HG03095 (cell line): ENCODE measurements at regions not wholly inside any gene's neighbourhood (a gene's known extent, or its start where the extent isn't known, plus 50 kb on each side); places are given as distances from the start of the nearest gene placed in this dataset.
A peak's percentile ranks its signal among the peaks of the same experiment; 100 is the strongest.
"Not testable (repeated sequence)": the region's sequence is repeated elsewhere in the genome, so short reads cannot be mapped to it uniquely, and the experiment has no call there.

Experiments
- ATAC-seq: cut with Tn5 transposase; IDR thresholded peaks from one replicate; pipeline ENCODE4 v1.9.1; 2021; ENCODE audit warnings: moderate library complexity; ENCODE audit not compliant: unreplicated experiment

DNA sequence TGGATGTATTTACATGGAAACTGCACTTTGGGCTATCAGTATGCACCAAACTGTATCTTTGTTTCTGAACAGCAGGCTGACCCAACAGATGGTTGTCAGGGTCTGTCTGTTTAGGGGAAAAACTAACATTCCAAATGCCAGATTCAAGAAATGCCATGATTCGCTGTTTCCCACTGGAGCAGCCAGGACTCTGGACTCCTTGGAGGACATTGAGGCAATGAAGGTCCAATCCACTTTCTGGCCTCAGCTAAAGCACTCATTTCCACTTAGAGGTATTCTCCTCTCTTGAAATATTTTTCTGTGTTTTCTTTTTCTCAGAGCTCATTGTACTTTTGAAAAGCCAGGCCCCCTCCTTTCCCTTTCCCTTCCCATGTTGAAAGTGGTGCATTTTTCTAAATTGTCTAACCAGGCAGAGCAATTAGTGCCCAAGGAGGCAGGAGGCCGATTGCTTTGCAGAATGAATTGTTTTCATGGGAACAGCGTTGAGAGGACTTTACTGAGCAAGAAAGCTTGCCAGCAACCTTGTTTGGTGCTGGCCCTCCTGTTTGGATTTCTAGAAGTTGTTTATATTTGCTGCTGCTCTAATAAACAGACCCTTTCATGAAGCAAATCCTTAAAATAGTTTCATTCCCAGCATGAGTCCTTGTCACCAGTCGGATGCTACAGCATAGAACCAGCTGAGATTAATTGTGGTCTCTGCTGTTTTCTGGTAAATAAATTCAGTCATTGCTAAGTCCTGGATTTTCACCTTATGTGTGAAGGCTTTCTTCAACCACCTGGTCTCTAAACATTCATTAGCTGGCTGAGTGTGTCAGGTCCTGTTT, 132.8 kb upstream of the TAF11L2 start:
- no peak for ATAC-seq

DNA sequence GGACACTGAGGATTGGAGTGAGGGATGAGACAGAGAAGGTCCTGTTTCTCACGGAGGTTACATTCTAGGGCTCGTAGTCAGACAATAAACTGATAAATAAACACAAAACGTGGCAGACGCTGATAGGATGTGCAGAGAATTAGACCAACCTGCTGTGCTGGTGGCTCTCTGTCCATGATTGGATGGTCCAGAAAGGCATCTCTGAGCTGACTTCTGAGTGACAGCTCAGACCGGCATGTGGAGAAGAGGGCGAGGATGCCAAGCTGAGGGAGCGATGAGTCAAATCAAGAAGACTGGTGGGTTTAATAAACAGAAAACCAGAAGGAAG, 132.3 kb upstream of the TAF11L2 start:
- no peak for ATAC-seq

GRCh38 chr5:17367256-17367840, 130.7 kb upstream of the TAF11L2 start:
- ATAC-seq = no peak

DNA sequence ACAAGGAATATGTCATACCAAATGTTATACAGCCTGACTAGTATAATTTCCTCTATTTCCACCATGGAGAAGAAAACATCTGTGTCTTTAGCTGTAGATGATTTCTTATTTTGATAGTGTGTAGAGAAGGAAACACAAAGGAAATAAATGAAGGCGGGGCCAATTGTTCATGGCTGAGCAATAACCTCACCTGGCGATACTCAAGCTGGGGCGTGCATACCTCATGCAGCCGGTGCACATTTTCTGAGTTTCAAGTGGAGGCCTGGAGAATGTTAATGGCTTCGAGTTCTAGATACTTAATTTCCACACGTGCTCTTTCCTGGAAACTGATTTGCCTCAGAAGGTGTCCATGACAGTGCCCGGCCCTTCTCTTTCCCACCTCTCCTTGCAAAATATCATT, 127.4 kb upstream of the TAF11L2 start:
- ATAC-seq = no peak

DNA sequence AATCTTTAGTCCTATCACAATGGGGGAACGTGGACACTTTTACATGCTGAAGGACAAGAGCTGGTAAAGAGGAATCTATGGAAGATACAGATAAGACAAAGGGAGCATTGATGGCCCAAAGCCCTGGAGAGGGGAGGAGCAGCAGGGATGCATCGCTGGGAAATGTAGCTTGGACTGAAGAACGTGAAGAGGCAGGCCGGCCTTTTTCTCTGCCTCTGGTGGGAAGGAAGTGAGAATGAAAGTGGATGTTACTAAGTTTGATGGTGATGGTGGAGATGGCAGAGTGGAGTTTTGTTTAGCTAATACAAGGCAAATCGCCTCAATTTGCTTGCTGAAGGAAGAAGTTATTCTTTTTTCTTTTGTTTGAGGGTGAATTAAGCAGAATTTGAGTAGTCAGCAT, 124.6 kb upstream of the TAF11L2 start:
- no peak for ATAC-seq

GRCh38 chr5:17373814-17374556, 124.0 kb upstream of the TAF11L2 start:
- ATAC-seq = no peak

DNA sequence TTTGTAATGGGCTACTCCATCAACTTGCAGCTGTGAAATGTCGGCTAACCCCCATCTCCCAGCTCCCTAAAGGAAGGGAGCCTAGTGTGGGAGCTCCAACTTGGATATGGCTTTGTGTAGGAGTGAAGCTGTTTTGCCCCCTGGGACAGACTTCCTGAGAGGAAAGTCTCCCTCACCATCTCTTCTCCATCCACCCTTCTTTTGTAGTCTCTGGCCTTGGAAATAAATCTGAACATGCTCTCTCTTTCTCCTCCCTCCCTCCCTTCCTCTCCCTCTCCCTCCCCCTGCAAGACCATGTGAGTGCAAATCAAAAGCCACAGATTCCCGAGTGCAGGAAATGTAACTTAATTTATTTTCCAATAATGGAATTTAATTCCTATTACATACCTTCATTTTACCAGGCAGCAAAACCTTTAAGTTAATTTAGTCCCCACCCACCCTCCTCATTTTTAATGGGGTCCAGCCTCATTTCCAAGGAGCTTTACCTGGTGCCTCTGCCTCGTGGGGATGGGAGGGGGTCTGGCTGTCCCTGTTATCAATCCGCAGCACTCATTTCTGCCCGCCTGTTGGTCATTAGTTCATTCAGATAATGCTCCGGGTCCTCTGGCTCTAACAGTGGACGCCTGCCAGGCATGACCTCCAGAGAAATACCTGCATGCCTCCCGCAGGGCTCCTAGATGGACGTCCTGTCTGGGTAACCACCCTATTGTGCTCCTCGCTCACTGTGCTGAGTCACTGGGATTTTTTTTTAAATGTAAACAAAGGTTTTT, 122.9 kb upstream of the TAF11L2 start:
- ATAC-seq = no peak

DNA sequence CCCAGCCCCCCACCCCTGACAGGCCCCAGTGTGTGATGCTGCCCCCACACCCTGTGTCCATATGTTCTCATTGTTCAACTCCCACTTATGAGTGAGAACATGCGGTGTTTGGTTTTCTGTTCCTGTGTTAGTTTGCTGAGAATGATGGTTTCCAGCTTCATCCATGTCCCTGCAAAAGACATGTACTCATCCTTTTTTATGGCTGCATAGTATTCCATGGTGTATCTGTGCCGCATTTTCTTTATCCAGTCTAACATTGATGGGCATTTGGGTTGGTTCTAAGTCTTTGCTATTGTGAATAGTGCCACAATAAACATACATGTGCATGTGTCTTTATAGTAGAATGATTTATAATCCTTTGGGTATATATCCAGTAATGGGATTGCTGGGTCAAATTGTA, 122.1 kb upstream of the TAF11L2 start:
- not testable (repeated sequence) for ATAC-seq

DNA sequence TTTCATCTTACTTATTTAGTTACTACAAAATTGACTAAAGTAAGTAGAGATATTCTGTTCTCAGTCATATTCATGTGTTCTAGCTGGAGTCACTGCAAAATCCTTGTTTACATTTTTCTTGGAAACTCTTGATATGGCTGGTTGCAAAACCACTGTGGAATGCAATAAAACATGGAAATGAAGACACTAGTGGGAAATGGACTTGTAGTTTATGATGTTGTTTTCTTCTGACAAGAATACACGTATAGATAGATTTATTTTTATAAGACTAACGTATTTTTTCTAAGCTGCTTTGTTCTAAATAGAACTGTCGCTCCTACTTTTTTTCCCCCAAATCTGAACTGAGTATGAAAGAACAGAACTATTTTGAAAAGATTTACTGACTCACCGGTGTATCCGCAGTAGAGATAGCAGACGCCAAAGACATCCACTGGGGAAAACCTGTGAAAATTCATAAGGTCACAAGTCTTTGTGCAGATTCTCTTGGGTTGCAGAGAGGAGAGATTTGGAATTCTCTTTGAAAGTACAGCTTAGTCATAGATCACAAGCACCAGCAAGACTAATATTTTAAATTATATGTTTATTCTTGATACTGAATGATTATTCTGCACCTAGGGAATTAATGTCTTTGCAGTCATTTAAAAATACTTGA, 119.6 kb upstream of the TAF11L2 start:
- ATAC-seq = no peak

DNA sequence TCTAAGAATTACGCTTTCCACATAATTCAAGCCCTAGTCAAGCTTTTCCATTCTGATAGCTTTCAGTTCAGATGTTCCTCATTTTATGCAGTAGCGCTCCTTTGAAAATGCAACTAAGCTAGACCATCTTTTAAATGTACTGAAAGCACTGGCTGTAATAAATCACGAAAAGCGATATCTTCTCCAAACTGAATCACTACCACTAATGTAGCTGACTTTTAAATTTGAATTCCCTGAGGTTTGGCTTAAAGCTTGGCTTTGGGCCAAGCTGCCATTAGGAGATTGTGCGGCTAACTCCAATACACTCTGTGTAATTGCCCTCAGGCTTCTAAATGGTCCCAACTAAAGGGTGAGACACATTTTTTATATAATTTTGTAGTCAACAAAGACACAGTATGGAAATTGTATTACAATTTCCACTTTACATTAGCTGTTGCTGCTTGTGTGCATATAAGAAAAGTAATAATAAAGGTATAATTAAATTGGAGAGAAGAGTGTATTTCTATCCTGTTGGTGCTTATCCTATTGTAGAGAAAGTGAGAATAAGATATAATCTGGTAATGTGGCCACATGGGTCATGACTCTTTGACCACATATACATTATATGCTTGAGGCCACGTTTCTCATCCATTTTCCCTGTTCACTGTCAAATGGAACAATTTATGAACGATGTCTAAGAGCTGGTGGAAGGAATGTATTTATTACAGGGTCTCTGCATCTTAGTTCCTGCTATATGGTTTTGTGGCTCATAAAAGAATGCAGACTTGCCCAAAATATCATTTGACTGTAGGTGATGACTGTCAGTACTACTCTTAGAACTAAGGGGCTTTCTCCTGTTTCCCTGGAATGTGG, 118.7 kb upstream of the TAF11L2 start:
- no peak for ATAC-seq

- no peak for ATAC-seq
These were observed 116.1 kb upstream of the TAF11L2 start for GRCh38 chr5:17381932-17382331.

DNA sequence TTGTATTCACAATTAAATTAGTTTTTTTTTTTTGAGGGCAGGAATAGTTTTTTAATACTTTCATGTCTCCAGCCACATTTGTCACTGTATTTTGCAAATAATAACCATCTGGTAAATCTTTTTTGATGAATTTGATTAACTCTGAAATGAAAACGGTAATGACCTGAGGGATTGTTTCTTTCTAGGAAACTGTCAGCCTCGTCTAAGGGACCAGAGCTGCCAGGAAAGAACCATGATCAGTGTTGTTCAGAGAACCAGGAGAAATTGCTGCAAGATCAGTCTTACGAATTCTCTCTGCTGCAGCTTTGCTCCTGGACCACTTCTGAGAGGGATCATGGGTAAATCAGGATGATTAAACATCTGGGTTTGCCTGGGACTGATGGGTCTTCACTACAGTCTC, 114.5 kb upstream of the TAF11L2 start:
- no peak for ATAC-seq

- ATAC-seq = no peak
These were observed 113.8 kb upstream of the TAF11L2 start for GRCh38 chr5:17384181-17384580.

- no peak for ATAC-seq
These were observed 109.3 kb upstream of the TAF11L2 start for GRCh38 chr5:17388717-17389116.

DNA sequence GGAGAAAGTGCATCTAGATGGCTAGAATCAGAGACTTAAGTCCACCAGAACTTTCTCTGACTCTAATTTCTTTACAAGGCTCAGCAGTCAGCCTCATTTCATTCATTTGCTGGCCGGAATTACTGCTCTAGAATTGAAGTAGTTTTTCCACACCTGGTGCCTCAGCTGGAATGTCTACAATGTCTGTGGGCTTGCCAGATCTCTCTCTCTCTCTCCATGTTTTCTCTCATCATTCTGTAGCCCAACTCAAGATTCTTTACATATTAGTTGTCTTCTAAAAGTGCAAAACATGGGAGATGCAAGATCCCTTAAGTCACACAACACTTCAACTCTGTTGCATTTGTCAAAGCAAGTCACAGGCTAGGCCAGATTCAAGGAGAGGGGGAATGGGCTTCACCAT, 103.9 kb upstream of the TAF11L2 start:
- no peak for ATAC-seq

GRCh38 chr5:17395106-17395880, 102.7 kb upstream of the TAF11L2 start:
- no peak for ATAC-seq

DNA sequence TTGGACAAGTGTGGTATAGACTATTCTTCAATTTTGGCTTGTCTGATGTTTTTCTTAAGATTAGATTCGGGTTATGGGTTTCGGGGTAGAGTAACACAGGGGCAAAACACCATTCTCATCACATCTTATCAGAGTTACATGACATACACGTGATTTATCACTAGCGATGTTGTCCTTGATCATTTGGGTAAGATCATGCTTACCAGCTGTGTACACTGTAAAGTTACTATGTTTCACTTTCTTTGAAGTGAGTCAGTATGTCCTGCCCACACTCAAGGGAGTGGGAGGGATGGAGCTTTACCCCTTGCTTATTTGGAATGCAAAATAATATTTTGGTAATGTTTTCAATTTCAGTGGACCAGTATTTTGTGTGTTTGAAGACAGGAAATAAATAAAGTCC, 101.8 kb upstream of the TAF11L2 start:
- peak; percentile 48 for ATAC-seq

- ATAC-seq = peak; percentile 53
These were observed 99.6 kb upstream of the TAF11L2 start for GRCh38 chr5:17398431-17398830.
